ENCODE measurements at regions not wholly inside any gene's neighbourhood (a gene's known extent, or its start where the extent isn't known, plus 50 kb on each side); places are given as distances from the start of the nearest gene placed in this dataset.

DNA sequence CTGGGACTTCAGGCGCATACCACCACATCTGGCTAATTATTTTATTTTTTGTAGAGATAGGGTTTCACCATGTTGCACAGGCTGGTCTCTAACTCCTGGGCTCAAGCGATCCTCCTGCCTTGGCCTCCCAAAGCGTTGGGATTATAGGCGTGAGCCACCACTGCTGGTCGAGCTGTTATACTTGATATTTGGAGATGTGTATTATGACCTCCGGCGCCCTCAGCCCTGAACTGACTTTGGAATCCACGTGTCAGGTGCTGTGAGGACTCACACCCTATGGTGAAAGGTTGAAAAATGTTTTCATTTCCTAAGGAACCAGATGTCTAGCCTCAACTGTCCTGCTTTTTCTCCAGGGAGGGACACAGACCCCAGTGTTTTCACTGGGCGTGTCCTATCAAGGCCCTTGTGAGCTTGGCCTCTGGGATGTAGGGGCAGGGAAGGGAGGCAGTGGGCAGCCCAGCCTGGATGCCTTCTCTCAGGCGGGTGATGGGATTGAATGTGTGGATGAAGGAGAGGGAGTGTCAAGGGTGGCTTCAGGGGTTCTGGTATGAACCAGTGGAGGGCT, 56.4 kb upstream of the HAAO start:
- peak in 2 of 10 donors; percentile 11 to 46 for DNase-seq
- intact Hi-C loops (cut with DNase I), result no loop called here

DNA sequence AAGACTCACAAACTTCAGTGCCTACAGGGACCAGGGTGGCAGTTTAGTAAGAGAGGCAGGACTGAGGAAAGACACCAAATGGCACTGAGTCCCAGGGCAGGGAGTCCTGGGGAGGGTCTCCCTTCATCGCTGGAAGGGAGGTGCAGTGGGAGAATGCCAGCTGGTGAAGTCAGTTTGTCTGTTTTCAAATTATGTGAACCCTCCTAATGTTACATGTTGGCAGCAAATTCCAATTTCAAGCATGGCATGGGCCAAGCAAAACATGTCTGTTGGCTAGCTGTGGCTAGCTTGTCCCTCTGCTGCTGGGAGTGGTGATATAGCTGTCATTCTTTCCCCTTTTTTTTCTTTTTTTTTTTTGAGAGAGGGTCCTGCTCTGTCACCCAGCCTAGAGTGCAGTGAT, 55.9 kb upstream of the HAAO start:
- intact Hi-C loops (cut with DNase I), result no loop called here
- DNase-seq, result peak in 1 of 10 donors; percentile 25

DNA sequence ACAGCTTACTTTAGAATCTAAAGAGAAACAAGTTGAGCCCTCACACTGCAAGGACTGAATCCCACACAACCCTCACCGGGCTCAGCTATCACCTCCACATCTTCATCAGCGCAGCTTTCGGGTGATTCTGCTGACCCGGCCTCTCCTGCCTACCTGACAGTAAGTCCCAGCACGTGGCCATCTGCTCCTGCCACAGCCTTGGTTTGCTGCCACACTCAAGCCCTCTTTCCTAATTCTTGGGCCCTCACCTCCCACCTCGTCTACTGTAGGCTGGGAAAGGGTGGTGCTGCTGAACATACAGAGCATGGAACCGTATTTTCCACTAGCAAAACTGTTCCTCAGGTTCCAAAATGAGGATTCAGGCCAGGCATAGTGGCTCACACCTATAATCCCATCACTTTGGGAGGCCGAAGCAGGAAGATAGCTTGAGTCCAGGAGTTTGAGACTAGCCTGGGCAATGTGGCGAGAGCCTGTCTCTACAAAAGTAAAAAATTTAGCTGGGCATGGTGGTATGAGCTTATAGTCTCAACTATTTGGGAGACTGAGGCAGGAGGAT, 55.3 kb upstream of the HAAO start:
- intact Hi-C loops (cut with DNase I), result no loop called here

DNA sequence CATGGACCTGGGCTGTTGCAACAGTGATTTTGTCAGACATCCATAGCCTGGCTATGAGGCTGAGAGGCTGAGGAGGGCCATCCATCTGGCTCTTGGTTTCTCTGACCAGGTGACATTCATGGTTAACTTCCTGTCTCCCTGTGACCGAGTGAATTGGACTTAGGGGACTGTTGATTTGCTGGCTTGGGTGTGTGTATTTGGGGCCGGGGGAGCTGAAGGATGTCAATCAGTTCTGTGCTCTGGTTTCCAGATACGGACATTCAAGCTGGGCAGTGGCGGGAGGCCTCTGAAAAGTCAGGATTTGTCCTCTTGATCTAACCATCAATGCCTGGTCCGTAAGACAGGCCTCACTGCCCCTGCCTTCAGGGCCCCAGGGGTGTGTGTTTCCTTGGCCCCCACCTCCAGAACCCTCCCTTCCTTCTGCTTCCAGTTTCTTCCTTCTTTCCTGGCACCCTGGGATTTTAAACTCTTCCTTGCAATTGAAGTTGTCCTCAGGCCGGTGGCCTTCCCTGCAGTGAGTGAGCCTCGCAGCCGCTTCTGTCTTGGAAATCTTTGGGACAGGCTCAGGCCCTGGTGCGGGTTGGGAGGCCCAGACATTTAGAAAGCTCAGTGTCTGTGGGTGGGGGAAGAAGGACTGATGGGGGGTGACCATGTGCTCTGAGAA, 54.7 kb upstream of the HAAO start:
- intact Hi-C loops (cut with DNase I), result no loop called here
- DNase-seq, result peak in 1 of 10 donors; percentile 30

More for the DNA sequence above, 55.3 kb upstream of the HAAO start:
- peak in 1 of 10 donors; percentile 57 for DNase-seq

DNA sequence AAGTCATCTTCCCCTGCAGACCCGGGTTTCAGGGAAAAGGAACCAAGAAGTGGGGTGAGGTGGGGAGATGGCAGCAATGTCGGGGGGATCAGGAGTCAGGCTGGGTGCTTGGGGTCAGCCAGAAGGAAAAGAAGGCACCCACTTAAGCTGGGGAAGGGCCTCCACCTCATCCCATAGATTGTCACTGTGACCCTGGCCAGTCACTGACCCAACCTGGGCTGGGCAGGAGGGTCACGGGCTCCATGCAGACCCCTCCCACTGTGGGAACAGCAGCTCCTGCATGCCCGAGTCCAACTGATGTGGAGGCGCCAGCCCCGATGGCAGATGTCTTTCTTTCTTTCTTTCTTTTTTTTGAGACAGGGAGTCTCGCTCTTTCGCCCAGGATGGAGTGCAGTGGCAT, 53.6 kb upstream of the HAAO start:
- intact Hi-C loops (cut with DNase I), result no loop called here
- DNase-seq, result peak in 1 of 10 donors; percentile 64

DNA sequence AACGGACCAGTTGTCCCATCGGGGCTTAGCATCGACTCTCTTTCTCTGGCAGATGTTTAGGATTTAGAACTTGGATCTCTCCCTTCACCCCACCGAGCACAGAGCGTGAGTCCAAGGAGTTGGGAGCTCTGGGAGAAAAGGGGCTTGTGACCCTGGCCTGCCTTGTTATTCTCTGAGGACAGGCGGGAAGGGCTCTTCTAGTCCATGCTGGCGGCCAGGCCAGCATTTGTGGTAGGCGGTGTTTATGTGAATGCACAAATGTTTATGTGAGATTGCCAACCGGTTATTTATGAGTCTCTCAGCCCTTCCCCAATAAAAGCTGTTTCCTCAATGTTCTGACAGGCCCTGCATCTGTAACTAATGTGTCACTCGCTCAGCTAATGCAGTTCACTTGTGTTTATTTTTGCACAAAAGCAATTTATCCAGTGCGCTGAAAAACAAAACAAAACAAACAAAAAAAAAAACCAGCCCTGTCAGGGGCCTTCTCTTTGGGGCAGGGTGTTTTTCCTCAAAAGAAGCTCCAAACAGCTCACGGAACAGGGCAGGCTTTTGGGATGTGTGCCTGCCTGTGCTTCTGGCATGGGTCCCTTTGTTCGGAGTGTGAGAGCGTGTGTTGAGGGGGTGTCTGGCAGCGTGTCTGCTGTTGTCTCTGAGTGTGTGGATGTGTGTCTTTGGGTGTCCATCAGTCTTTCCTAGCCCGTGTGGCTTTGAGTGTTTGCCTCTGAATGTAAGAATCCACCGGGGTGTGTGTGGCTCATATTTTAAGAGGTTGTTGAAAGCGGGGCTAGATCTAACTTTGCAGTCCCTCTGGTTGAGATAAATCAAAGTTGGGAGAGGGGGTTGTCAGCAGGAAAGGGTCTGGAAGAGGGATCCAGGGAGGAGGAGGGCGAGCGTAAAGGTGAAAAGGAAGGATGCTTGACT, 52.8 kb upstream of the HAAO start:
- intact Hi-C loops (cut with DNase I), result no loop called here
- DNase-seq, result peak in 2 of 10 donors; percentile 19 to 73

DNA sequence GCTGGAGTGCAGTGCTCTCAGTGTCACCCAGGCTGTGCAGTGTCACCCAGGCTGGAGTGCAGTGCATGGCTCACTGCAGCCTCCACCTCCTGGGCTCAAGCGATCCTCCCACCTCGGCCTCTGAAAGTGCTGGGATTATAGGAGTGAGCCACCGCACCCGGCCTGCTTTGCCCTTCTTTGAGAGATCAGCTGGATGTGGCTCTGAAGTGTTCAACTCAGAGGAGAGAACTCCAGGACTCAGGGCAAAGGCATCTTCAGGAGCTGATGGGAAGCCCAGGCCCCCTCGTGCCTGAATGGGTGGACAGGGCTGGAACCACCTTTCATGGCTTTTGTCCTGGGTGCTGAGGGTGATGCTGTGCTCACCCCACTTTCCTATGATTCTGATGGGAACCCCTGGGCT, 52.0 kb upstream of the HAAO start:
- DNase-seq, result peak in 1 of 10 donors; percentile 56
- intact Hi-C loops (cut with DNase I), result no loop called here

DNA sequence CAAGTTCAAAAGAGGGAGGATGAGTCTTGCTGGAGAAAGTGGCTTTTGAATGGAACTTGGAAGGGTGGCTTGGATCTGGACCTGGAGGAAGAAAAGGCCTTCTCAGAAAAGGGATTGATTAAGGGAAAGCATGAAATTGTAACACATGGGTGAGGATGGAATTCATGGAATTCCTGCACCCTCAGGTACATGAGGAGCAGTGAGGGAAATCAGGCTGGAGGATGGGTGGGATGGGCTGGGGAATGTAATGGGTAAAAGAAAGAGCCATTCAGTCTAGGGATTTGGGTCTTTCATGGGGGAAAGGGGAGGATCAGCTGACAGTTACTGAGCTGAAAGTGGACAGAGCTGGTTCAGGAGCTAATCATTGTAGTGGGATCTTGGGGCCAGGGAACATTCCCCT, 51.2 kb upstream of the HAAO start:
- intact Hi-C loops (cut with DNase I), result no loop called here

DNA sequence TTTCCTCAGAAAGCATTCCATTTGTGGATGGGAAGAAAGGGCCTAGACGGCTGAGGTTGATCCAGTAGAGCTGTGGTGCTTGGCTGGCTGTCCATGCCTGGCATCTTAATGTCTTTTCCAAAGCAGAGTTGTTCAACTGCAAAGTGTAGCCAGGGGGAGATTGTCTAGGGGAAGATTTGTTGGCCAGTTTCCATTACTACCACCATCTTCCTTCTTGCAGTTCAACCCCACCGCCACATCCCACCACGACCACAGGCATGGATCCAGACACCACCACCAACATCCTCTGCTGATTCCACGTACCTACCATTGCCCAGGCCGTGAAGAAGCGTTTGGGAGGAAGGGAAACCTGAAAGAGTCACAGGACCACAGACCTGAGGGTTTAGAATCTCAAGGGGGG, 50.7 kb upstream of the HAAO start:
- peak in 2 of 10 donors; percentile 11 to 14 for DNase-seq
- intact Hi-C loops (cut with DNase I), result no loop called here

More for the DNA sequence above, 51.2 kb upstream of the HAAO start:
- DNase-seq, result no peak

DNA sequence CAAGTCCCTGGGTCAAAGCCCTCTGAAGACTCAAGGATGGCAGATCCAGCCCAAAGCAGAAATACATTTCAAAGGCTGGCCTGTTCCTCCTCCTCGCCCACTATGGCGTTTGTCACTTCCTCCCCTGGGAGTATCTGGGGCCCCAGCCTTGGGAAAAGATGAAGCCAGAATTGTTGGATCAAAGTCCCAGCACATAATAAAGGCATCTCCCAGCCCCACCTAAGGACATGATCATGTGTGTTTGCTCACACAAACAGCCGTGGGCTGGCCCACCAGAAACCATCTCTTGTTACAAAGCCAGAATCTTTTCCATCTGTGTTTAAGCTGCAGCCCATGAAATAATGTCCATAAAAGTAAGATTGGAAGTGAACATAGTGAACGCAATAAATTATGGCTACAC, 50.1 kb upstream of the HAAO start:
- intact Hi-C loops (cut with DNase I), result no loop called here
- DNase-seq, result peak in 2 of 10 donors; percentile 4 to 11
